ENCODE measurements at regions not wholly inside any gene's neighbourhood (a gene's known extent, or its start where the extent isn't known, plus 50 kb on each side); places are given as distances from the start of the nearest gene placed in this dataset.

DNA sequence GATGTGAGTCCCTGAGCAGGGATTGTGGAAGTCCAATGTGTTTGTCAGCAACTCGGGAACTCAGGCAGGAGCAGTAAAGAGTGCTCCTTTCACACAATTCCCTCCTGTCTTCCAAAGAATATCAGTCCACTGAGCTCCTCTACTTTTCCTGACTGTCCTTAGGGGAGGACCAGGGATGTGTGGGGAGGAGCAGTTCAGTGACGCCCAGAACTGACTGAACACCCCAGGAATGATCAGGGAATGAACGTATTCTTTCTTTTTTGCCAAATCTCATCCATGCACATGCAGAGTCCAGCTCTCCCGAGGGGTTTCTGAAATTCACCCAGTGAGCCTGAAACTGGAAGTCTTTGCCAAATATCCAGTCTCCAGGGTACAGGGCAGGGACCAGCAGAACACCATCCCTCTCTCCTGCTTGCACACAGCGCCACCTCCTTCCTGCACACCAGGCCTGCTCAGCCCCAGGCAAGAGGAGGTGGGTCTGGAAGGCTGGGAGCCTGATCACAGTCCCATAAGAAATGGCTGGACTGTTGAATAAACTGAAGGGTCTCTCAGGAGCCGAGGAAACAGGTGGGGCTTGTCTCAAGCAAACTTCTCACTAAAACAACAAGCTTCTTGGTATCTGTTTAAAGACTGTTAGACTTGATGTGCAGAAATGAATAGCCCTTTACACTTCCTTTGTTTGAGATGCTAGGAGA, 294.7 kb downstream of the C7orf25 start:
- TF ChIP-seq GATA3 (IDR thresholded peaks at IDR 0.05; ENCODE audit: low read depth, low read length): no peak
- no peak for TF ChIP-seq GATA2 (IDR thresholded peaks at IDR 0.05; ENCODE audit: low read depth, low read length)

DNA sequence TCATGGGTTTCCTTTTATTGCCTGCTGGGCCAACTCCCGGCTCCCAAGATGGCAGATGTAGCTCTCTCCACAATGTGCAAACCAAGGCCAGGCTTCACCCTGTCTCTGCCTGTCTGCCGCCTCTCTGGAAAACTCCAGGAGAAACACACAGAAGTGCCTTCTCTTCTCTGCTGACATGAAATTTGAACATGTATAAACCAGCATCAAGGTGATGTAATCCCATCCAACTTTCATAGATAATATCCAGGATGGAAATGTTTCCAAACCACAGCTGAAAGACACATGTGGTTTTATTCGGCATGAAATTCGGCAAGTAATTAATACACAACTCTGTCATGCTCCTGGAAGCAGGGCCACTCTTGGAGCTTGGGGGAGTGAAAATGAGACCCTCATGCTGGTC, 297.2 kb downstream of the C7orf25 start:
- TF ChIP-seq GATA3 (IDR thresholded peaks at IDR 0.05; ENCODE audit: low read depth, low read length) (no peak), GATA2 (IDR thresholded peaks at IDR 0.05; ENCODE audit: low read depth, low read length) (no peak)

DNA sequence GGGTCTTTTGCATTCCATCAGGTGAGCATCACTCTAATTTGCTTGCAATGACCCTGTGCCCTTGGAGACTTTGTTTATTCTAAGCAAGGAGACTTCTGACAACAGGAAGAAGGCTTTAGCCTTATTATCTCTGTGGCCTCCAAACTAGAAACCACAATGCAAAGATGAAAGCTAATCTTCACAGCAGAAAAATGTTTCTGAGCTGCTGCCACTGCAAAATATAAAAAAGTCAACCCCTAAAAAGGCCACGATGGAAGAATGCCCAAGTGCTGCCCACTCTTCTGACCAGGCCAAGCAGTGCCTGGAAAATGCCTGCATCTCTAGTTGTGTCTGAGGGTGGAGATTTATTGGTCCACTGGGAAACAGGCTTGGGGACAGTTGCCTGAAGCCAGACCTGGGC, 299.9 kb downstream of the C7orf25 start:
- TF ChIP-seq GATA2 (IDR thresholded peaks at IDR 0.05; ENCODE audit: low read depth, low read length) (no peak), GATA3 (IDR thresholded peaks at IDR 0.05; ENCODE audit: low read depth, low read length) (no peak)

DNA sequence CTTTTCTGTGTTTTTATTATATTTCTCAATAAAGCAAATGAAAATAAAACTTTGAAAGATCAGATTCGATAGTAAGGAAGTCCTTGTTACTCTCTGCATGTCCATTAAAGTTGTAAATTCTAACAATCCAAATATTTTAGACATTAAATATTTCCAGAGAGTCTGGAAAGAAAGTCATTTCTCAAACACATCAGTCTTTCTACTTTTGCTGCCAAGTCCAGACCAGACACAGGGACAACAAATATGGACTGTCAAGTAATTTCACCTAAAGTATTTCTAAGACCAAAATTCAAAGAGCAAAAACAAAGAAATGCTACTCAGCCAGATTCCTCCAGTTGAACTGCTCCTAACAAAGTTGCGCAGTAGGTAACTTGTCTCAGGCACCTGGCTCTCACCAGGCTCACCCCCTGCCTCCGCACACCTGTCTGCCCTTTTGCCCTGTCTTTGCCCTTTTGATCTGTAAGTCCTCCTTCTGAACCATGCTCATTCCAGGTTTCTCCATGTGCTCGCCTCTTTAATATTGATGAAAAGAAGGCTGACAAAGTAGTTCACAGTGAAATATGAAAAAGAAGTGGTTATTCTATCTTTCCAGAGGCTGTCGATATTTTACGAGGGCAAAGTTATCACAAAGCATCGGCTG, 300.5 kb downstream of the C7orf25 start:
- TF ChIP-seq GATA2 (IDR thresholded peaks at IDR 0.05; ENCODE audit: low read depth, low read length) (no peak), GATA3 (IDR thresholded peaks at IDR 0.05; ENCODE audit: low read depth, low read length) (no peak)

DNA sequence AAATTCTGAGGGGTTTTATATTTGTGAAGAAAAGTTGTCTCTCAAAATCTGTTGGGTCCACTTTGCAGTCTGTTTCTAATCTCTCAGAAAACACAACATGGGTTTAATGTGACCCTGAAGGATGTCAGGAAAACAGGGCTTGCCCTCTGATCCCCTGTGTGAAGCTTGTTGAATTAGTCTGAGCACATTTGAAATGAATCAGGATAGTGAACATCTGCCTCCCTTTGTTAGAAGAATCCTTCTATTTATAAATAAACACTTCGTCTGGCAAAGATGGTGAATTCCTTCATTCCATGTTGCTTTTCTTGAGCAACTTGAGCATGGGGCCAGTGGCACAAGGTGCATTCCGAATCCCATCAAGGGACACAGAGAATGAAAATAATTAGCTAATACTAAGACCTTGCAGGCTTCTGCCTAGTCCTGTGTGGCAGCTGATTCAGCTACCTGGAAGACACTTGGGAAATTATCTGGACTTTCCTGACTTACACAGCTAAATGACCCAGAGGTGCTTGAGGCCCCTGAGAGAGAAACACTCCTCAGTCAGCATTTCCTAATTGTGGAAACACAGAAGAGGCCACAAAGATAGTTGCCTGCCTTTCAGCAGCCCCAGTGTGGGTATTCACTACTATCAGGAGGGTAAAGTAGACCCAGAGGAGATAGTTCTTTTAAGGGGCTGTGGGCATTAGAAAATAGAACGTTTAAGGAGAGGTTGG, 305.5 kb downstream of the C7orf25 start:
- TF ChIP-seq GATA2 (IDR thresholded peaks at IDR 0.05; ENCODE audit: low read depth, low read length) (no peak), GATA3 (IDR thresholded peaks at IDR 0.05; ENCODE audit: low read depth, low read length) (no peak)

DNA sequence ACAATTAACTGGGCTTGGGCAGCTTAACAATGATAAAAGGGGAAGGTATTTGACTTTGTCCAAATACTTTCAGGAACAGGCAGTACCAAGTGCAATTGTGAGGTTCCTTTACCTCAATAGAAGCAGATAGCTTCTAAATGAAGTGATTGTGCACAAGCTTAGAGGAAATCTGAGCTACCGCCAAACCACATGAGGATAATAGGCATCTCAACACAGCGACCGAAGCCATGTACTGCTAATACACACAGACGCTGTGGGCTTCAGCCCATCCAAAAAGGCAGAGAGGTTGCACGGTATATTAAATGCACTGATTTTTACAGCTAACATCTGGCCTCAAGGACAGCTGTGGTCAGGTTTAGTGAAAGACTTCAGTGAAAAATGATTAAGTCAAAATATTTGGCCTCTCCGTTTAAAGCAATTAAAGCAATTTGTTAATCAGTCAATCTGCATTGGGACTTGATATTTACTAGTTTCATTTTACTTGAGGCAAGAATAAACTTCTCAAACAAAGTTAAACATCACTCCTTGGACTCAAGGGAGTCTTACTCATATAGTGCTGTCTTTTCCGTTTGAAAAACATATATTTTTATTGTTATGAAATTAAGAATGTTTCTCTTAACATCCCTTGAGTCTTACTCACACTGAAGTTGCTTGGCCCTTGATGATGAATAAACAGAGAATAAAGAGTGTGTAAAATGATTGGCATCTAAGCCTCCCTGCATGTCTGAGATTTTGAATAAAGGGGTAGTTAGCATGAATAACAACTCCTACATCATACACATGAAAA, 306.3 kb downstream of the C7orf25 start:
- TF ChIP-seq GATA2 (IDR thresholded peaks at IDR 0.05; ENCODE audit: low read depth, low read length): no peak
- no peak for TF ChIP-seq GATA3 (IDR thresholded peaks at IDR 0.05; ENCODE audit: low read depth, low read length)

DNA sequence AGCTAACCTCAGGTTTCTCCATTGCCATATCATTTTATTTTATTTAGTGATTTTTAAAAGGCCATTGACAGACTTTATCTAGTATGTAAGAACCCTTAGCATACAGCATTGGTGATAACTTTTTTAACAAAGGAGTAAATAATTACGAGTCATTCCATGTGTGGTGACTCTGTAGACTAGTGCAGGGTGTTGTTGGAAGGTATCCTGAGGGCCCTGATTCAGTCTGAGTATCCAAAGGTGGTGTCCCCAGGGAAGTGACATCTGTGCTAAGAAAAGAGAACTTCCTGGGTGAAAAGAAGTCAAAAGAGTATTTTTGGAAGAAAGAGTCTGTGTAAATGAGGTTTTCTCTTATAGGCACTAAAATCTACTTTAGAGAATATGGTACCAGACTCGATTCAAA, 308.4 kb downstream of the C7orf25 start:
- no peak for TF ChIP-seq GATA3 (IDR thresholded peaks at IDR 0.05; ENCODE audit: low read depth, low read length)
- no peak for TF ChIP-seq GATA2 (IDR thresholded peaks at IDR 0.05; ENCODE audit: low read depth, low read length)

DNA sequence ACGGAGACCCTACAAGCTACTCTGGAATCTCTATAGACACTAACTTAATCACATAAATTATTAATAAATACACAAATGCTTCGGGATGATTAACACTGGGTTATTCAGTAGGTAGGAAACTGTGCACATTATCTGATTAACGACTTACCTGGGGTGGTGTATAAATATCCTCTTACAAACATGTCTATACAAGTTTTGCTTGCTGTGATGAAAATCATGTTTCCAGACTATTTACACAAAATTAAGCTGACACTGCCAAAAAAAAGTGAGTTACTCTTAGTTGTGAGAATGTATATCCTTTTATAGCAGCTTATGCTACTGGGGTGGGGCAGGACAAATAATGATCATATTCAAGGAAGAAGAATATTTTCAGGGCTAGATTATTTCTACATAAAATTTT, 314.6 kb downstream of the C7orf25 start:
- no peak for TF ChIP-seq GATA2 (IDR thresholded peaks at IDR 0.05; ENCODE audit: low read depth, low read length)
- TF ChIP-seq GATA3 (IDR thresholded peaks at IDR 0.05; ENCODE audit: low read depth, low read length): no peak

DNA sequence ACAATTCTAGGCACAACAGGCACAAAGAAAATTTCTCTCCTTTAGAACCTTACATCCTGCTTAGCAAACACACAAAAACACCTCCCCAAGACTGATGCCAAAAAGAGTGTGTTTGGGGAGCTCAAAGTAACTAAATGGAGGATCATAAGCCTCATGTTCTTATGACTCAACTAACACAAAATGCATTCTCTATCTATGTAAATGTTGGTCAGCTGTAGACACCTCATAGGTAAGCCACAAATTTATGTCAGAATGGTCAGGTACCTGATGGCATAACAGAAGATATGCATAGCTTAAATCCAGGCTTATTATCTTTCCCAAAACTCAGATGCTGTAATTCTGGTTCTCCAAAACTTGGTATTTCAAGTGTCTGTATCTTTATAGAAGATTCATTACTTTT, 315.1 kb downstream of the C7orf25 start:
- no peak for TF ChIP-seq GATA2 (IDR thresholded peaks at IDR 0.05; ENCODE audit: low read depth, low read length)
- TF ChIP-seq GATA3 (IDR thresholded peaks at IDR 0.05; ENCODE audit: low read depth, low read length): no peak

DNA sequence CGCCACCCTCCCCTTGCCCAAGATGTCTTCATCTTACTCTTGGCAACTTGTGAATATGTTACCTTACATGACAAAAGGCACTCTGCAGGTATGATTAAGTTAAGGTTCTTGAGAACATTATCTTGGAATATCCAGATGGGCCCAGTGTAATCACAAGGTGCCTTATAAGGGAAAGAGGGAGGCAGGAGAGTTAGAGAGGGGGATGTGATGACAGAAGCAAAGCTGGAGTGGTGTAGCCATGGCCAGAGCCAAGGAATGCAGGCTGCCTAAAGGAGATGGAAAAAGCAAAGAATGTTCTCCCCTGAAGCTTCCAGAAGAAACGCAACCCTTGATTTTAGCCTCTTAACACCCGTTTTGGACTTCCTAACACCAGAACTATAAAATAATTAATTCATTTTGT, 318.0 kb downstream of the C7orf25 start:
- TF ChIP-seq GATA2 (IDR thresholded peaks at IDR 0.05; ENCODE audit: low read depth, low read length) (no peak), GATA3 (IDR thresholded peaks at IDR 0.05; ENCODE audit: low read depth, low read length) (no peak)

DNA sequence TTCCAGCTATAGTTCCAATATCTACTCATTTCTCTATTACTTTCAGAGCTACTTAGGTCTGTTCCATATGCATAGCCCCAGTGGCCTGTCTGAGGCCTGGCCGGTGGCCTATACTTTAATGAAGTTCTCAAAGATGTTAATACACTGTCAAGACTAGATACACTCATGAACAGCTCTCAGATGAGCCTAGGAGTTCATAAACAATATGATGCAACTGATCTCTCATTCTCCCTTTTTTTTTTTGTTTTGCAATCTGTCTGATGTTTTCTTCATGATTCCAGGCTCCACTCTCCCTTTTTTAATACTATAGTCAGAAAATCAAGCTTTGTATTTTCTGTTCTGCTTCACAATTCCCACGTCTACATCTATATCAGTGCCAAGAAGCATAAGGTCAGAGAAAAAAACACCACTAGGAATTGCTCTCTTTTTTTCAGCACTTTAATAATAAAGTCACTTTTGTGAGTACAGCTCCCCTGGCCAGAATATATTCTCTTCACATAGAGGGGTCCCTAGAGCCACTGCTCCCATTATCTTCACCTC, 321.0 kb downstream of the C7orf25 start:
- TF ChIP-seq GATA3 (IDR thresholded peaks at IDR 0.05; ENCODE audit: low read depth, low read length): no peak
- TF ChIP-seq GATA2 (IDR thresholded peaks at IDR 0.05; ENCODE audit: low read depth, low read length): no peak

DNA sequence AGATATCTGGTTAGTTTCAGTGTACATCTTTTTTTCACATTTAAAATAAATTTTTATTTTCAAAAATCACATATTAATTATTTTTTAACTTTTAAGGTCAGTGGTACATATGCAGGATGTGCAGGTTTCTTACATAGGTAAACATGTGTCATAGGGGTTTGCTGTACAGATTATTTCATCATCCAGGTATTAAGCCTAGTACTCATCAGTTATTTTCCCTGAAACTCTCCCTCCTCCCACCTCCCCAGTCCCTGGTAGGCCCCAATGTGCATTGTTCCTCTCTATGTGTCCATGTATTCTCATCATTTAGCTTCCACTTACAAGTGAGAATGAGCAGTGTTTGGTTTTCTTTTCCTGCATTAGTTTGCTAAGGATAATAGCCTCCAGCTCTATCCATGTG, 323.0 kb downstream of the C7orf25 start:
- TF ChIP-seq GATA3 (IDR thresholded peaks at IDR 0.05; ENCODE audit: low read depth, low read length): no peak
- TF ChIP-seq GATA2 (IDR thresholded peaks at IDR 0.05; ENCODE audit: low read depth, low read length): no peak

DNA sequence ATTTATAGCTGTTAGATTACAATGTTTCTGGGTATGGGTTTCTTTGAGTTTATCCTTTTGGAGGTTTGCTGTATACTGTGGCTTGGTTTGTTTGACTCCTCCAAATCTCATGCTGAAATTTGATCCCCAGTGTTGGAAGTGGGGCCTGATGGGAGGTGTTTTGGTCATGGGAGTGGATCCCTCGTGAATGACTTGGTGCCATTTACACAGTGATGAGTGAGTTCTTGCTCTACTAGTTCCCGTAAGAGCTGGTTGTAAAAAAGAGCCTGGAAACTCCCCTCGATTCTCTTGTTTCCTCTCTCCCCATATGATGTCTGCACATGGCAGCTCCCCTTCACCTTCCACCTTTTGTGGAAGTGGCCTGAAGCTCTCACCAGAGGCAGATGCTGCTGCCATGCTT, 324.1 kb downstream of the C7orf25 start:
- TF ChIP-seq GATA3 (IDR thresholded peaks at IDR 0.05; ENCODE audit: low read depth, low read length): no peak
- no peak for TF ChIP-seq GATA2 (IDR thresholded peaks at IDR 0.05; ENCODE audit: low read depth, low read length)

DNA sequence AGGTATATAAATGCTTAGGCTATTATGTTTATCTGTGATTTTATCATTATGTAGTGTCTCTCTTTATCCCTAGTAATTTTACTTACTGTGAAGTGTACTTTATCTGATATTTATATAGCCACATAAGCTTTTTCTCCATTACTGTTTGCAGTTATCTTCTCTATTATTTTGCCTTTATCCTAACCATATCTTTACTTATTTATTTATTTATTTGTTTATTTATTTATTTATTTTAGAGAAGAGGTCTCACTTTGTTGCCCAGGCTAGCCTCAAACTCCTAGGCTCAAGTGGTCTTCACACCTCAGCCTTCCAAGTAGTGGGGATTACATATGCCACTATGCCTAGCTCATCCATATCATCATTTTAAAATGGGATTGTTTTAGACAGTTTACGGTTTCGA, 331.8 kb downstream of the C7orf25 start:
- TF ChIP-seq GATA2 (IDR thresholded peaks at IDR 0.05; ENCODE audit: low read depth, low read length): no peak
- TF ChIP-seq GATA3 (IDR thresholded peaks at IDR 0.05; ENCODE audit: low read depth, low read length): no peak

Data from SH-SY5Y (cell line).